HCT116 (cell line): ENCODE measurements at regions not wholly inside any gene's neighbourhood (a gene's known extent, or its start where the extent isn't known, plus 50 kb on each side); places are given as distances from the start of the nearest gene placed in this dataset.

Experiments
- ATAC-seq: fragments of 200-7000 bp; cut with Tn5 transposase; 2 replicates; pipeline ENCODE4 v1.9.1; 2020; ENCODE audit warnings: mild to moderate bottlenecking, moderate library complexity
- BruUV-seq: library from RNA; stranded (reverse); fragments of 400-500 nt; replicated peaks from 2 replicates; lab custom pipeline; 2021; lab: Mats Ljungman, UMichigan
- CTCF ChIA-PET: fragments of 300-600 bp; sonication (Branson Sonifier 250); formaldehyde crosslinking; loops from one replicate; lab custom pipeline; 2021; ENCODE audit warnings: antibody characterized with exemption; lab: Charles Lee
- POLR2A ChIA-PET: fragments of 300-600, 350-600 bp; sonication (Branson Sonifier 250); formaldehyde crosslinking; loops from one replicate; lab custom pipeline; 2021; ENCODE audit warnings: antibody characterized with exemption; lab: Charles Lee
- RAD21 ChIA-PET, 2 experiments: fragments of 300-600 bp; sonication (Branson Sonifier 250); formaldehyde crosslinking; loops; one replicate each; lab custom pipeline; 2023; ENCODE audit warnings: low total read pairs in 2 of 2; ENCODE audit not compliant: uncharacterized antibody in 2 of 2, unreplicated experiment in 2 of 2, low non-redundant PET in 1 of 2; lab: Charles Lee
- DNase-seq: peaks from one replicate; pipeline ENCODE4 v3.0.0-alpha.2; 2010; ENCODE audit warnings: low read depth, low spot score
- H2AFZ ChIP-seq: fragments of 200-600 bp; shearing (Covaris generic), sonication (generic); 2 replicates; pipeline ENCODE4 v1.6.1; 2017; ENCODE audit warnings: low read depth, mixed run types, mixed read lengths, antibody characterized with exemption, low read length; ENCODE audit not compliant: poor library complexity, severe bottlenecking
- H3K27ac ChIP-seq: 2 replicates; pipeline ENCODE4 v1.5.1; 2012; ENCODE audit warnings: low read depth, low read length
- H3K27me3 ChIP-seq: fragments of 200-600 bp; sonication (generic); 2 replicates; pipeline ENCODE4 v1.6.1; 2016; ENCODE audit warnings: mixed run types, low read length, mixed read lengths; ENCODE audit not compliant: insufficient read depth
- H3K36me3 ChIP-seq, 2 experiments: fragments of 200-500 bp in 1 of 2; fragments of 200-600 bp in 1 of 2; sonication (Bioruptor generic) in 1 of 2; sonication (generic) in 1 of 2; 2 replicates each; pipeline versions ENCODE4 v1.5.1 to v1.6.1; 2014 to 2016; ENCODE audit warnings: low read length in 2 of 2, inconsistent platforms in 1 of 2, mixed read lengths in 1 of 2, mixed run types in 1 of 2; ENCODE audit not compliant: insufficient read depth in 2 of 2, control insufficient read depth in 1 of 2
- H3K4me1 ChIP-seq, 2 experiments: fragments of 200-600 bp in 1 of 2; sonication (generic) in 1 of 2; 2 replicates each; pipeline versions ENCODE4 v1.5.1 to v1.6.1; 2012 to 2017; ENCODE audit warnings: low read length in 2 of 2, inconsistent platforms in 1 of 2, mild to moderate bottlenecking in 1 of 2, mixed read lengths in 1 of 2, mixed run types in 1 of 2, moderate library complexity in 1 of 2; ENCODE audit not compliant: insufficient read depth in 2 of 2, control insufficient read depth in 1 of 2
- H3K4me2 ChIP-seq: fragments of 200-600 bp; sonication (generic); 2 replicates; pipeline ENCODE4 v1.6.1; 2017; ENCODE audit warnings: mixed run types, low read length, mixed read lengths
- H3K4me3 ChIP-seq, 2 experiments: fragments of 200-600 bp in 1 of 2; sonication (generic) in 1 of 2; replicated peaks in 1 of 2; 2 replicates each; pipeline ENCODE4 v1.5.1; 2011 to 2016; ENCODE audit warnings: low read length in 2 of 2, control low read depth in 1 of 2, low read depth in 1 of 2, mild to moderate bottlenecking in 1 of 2, mixed read lengths in 1 of 2, mixed run types in 1 of 2
- H3K79me2 ChIP-seq: fragments of 200-600 bp; sonication (generic); 2 replicates; pipeline ENCODE4 v1.6.1; 2017; ENCODE audit warnings: mild to moderate bottlenecking, mixed run types, low read length, moderate library complexity, mixed read lengths; ENCODE audit not compliant: insufficient read depth
- H3K9ac ChIP-seq: fragments of 200-600 bp; sonication (generic); 2 replicates; pipeline ENCODE4 v1.6.1; 2016; ENCODE audit warnings: low read length, mixed read lengths
- H3K9me2 ChIP-seq: fragments of 200-600 bp; sonication (generic), shearing (Covaris generic); 2 replicates; pipeline ENCODE4 v1.6.1; 2017; ENCODE audit warnings: mixed run types, mild to moderate bottlenecking, moderate library complexity; ENCODE audit not compliant: insufficient read depth
- H3K9me3 ChIP-seq, 2 experiments: fragments of 200-500 bp in 1 of 2; fragments of 200-600 bp in 1 of 2; sonication (Bioruptor generic) in 1 of 2; sonication (generic) in 1 of 2; 2 replicates each; pipeline ENCODE4 v1.6.1; 2014 to 2017; ENCODE audit warnings: low read length in 2 of 2, mixed read lengths in 2 of 2, inconsistent platforms in 1 of 2, low read depth in 1 of 2, mild to moderate bottlenecking in 1 of 2, mixed run types in 1 of 2, moderate library complexity in 1 of 2; ENCODE audit not compliant: control insufficient read depth in 1 of 2, insufficient read depth in 1 of 2
- H4K20me1 ChIP-seq: fragments of 200-600 bp; sonication (generic), shearing (Covaris generic); 2 replicates; pipeline ENCODE4 v1.6.1; 2017; ENCODE audit warnings: mixed run types, mild to moderate bottlenecking, moderate library complexity; ENCODE audit not compliant: insufficient read depth
- EGR1 ChIP-seq: IDR thresholded peaks from 2 replicates; pipeline ENCODE4 v1.6.1; 2012; ENCODE audit warnings: low read depth
- EZH2 ChIP-seq: fragments of 200-600 bp; sonication (generic); IDR thresholded peaks from 2 replicates; pipeline ENCODE4 v1.6.1; 2017; ENCODE audit warnings: antibody characterized with exemption, mixed run types
- EZH2phosphoT487 ChIP-seq: fragments of 200-600 bp; IDR thresholded peaks from 2 replicates; pipeline ENCODE4 v1.6.1; 2018; ENCODE audit warnings: antibody characterized with exemption, borderline replicate concordance
- JUND ChIP-seq: IDR thresholded peaks from 2 replicates; pipeline ENCODE4 v1.6.1; 2012
- RAD21 ChIP-seq: IDR thresholded peaks from 2 replicates; pipeline ENCODE4 v1.6.1; 2012; ENCODE audit warnings: low read depth, mild to moderate bottlenecking
- SIN3A ChIP-seq: IDR thresholded peaks from 2 replicates; pipeline ENCODE4 v1.6.1; 2012; ENCODE audit warnings: low read depth
- SP1 ChIP-seq: IDR thresholded peaks from 2 replicates; pipeline ENCODE4 v1.6.1; 2012; ENCODE audit warnings: low read depth
- TCF7L2 ChIP-seq: IDR thresholded peaks from 2 replicates; pipeline ENCODE4 v1.7.0; 2011; ENCODE audit warnings: borderline replicate concordance, inconsistent platforms; ENCODE audit not compliant: insufficient read depth, insufficient read length; ENCODE audit errors: extremely low read depth
- intact Hi-C: fragments of 100-400 bp; cut with micrococcal nuclease; formaldehyde crosslinking; loops from 2 replicates; pipeline ENCODE4 v1.10.0; 2022
- TF ChIP-seq, protein P1 (sequence below): IDR thresholded peaks from 2 replicates; pipeline ENCODE4 v1.6.1; 2012
- TF ChIP-seq, protein P2 (sequence below): IDR thresholded peaks from 2 replicates; pipeline ENCODE4 v1.6.1; 2012; ENCODE audit warnings: low read depth
- TF ChIP-seq, protein P3 (sequence below), 3 experiments: fragments of 200-600 bp in 1 of 3; sonication (generic) in 1 of 3; IDR thresholded peaks in 2 of 3; conservative IDR thresholded peaks in 1 of 3; 2 replicates each; pipeline ENCODE4 v1.5.1; 2012 to 2017; ENCODE audit warnings: low read depth in 2 of 3, low read length in 2 of 3, antibody characterized with exemption in 1 of 3, borderline replicate concordance in 1 of 3, control low read depth in 1 of 3, mild to moderate bottlenecking in 1 of 3, mixed read lengths in 1 of 3, mixed run types in 1 of 3, moderate library complexity in 1 of 3; ENCODE audit not compliant: insufficient read depth in 1 of 3
- TF ChIP-seq, protein P4 (sequence below): IDR thresholded peaks from 2 replicates; pipeline ENCODE4 v1.6.1; 2011; ENCODE audit warnings: mild to moderate bottlenecking, low read length, moderate library complexity; ENCODE audit not compliant: insufficient replicate concordance; ENCODE audit errors: extremely low read depth

DNA sequence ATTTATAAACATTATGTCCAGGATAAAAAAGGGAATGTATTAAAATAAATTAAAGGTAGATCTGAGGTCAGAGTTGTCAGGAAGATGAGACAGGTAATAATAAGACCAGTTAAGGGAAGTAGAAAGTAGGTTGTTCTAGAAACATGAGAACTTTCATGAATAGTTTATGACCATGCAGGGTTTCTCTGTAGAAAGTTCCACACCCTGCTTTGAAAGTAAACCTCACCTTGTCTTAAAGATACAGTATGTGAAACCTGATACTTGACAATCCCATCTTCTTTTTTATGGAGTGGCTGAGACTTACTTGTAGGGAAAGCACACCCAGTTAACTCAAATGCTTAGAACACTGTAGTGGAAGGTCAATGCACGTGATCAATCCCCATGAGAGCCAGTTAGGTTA, 260.6 kb upstream of the ZNF462 start (continued):
- no peak for TF ChIP-seq EZH2
- TF ChIP-seq, protein P1, sequence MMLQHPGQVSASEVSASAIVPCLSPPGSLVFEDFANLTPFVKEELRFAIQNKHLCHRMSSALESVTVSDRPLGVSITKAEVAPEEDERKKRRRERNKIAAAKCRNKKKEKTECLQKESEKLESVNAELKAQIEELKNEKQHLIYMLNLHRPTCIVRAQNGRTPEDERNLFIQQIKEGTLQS: no peak
- no peak for TF ChIP-seq SIN3A
- no peak for TF ChIP-seq EGR1
- TF ChIP-seq, protein P2, sequence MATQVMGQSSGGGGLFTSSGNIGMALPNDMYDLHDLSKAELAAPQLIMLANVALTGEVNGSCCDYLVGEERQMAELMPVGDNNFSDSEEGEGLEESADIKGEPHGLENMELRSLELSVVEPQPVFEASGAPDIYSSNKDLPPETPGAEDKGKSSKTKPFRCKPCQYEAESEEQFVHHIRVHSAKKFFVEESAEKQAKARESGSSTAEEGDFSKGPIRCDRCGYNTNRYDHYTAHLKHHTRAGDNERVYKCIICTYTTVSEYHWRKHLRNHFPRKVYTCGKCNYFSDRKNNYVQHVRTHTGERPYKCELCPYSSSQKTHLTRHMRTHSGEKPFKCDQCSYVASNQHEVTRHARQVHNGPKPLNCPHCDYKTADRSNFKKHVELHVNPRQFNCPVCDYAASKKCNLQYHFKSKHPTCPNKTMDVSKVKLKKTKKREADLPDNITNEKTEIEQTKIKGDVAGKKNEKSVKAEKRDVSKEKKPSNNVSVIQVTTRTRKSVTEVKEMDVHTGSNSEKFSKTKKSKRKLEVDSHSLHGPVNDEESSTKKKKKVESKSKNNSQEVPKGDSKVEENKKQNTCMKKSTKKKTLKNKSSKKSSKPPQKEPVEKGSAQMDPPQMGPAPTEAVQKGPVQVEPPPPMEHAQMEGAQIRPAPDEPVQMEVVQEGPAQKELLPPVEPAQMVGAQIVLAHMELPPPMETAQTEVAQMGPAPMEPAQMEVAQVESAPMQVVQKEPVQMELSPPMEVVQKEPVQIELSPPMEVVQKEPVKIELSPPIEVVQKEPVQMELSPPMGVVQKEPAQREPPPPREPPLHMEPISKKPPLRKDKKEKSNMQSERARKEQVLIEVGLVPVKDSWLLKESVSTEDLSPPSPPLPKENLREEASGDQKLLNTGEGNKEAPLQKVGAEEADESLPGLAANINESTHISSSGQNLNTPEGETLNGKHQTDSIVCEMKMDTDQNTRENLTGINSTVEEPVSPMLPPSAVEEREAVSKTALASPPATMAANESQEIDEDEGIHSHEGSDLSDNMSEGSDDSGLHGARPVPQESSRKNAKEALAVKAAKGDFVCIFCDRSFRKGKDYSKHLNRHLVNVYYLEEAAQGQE: no peak

DNA sequence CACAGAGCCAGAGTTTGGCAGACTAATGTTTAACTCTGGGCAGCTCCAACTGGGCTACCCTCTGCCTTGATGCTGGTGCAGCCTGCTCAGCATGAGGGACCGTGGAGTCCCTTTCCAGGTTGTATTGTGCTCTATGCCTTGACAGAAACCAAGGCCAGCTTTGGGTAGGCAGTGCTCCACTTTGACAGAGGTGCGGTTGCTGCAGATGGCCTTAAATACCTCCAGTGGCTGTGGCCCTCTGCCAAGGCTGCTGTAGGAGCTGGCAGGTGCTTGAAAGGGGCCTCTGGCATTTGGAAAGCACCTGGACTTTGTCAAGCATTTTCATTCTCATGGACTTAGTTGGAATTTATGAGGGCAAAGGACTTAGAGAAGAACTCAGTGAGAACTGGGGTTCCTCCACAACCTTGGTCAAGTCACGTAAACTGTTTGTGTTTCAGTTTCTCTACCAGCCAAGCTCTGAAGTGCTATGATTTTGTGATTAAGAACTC, 249.7 kb upstream of the ZNF462 start:
- Histone ChIP-seq H3K27me3 (peaks cover 31% of the 10 kb centered on the region), H3K4me2 (no peak overlapping the region), H3K27ac (no peak overlapping the region), H2AFZ (no peak overlapping the region), H3K4me3 (no peak overlapping the region), H3K9me2 (no peaks in the 10 kb centered on the region), H3K79me2 (no peaks in the 10 kb centered on the region), H3K4me1 (no peaks in the 10 kb centered on the region), H4K20me1 (no peaks in the 10 kb centered on the region), H3K9ac (no peak overlapping the region), H3K9me3 (no peaks in the 10 kb centered on the region), H3K36me3 (no peaks in the 10 kb centered on the region)
- ChIA-PET CTCF (no interaction called here), RAD21 (no interaction called here), POLR2A (interaction anchor here (0.7 kb wide), 1 partner anchor 1547 kb away, joined by 3 read pairs; no protein-coding TSS in a partner anchor)
- ATAC-seq (no peak), DNase-seq (no peak)
- no TSS peak for BruUV-seq
- intact Hi-C loops: no loop called here
- TF ChIP-seq, protein P3, sequence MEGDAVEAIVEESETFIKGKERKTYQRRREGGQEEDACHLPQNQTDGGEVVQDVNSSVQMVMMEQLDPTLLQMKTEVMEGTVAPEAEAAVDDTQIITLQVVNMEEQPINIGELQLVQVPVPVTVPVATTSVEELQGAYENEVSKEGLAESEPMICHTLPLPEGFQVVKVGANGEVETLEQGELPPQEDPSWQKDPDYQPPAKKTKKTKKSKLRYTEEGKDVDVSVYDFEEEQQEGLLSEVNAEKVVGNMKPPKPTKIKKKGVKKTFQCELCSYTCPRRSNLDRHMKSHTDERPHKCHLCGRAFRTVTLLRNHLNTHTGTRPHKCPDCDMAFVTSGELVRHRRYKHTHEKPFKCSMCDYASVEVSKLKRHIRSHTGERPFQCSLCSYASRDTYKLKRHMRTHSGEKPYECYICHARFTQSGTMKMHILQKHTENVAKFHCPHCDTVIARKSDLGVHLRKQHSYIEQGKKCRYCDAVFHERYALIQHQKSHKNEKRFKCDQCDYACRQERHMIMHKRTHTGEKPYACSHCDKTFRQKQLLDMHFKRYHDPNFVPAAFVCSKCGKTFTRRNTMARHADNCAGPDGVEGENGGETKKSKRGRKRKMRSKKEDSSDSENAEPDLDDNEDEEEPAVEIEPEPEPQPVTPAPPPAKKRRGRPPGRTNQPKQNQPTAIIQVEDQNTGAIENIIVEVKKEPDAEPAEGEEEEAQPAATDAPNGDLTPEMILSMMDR (IDR thresholded peaks at IDR 0.05 in 2 of 3, conservative IDR thresholded peaks at IDR 0.05 in 1 of 3; ENCODE audit: borderline replicate concordance in 1 of 3, insufficient read depth in 1 of 3, low read depth in 2 of 3, low read length in 2 of 3): no peak
- TF ChIP-seq TCF7L2 (no peak), SP1 (no peak), RAD21 (no peak), EGR1 (no peak), EZH2phosphoT487 (no peak), SIN3A (no peak), JUND (no peak)
- TF ChIP-seq, protein P2: no peak
- TF ChIP-seq, protein P4, sequence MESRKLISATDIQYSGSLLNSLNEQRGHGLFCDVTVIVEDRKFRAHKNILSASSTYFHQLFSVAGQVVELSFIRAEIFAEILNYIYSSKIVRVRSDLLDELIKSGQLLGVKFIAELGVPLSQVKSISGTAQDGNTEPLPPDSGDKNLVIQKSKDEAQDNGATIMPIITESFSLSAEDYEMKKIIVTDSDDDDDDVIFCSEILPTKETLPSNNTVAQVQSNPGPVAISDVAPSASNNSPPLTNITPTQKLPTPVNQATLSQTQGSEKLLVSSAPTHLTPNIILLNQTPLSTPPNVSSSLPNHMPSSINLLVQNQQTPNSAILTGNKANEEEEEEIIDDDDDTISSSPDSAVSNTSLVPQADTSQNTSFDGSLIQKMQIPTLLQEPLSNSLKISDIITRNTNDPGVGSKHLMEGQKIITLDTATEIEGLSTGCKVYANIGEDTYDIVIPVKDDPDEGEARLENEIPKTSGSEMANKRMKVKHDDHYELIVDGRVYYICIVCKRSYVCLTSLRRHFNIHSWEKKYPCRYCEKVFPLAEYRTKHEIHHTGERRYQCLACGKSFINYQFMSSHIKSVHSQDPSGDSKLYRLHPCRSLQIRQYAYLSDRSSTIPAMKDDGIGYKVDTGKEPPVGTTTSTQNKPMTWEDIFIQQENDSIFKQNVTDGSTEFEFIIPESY: no peak
